SU-DHL-6 (cell line): ENCODE measurements at regions not wholly inside any gene's neighbourhood (a gene's known extent, or its start where the extent isn't known, plus 50 kb on each side); places are given as distances from the start of the nearest gene placed in this dataset.

Experiments
- CTCF ChIP-seq: fragments of 200-600 bp; sonication (generic); IDR thresholded peaks from one replicate; pipeline ENCODE4 v1.5.1; 2017; ENCODE audit warnings: antibody characterized with exemption, mild to moderate bottlenecking, low read length, moderate library complexity; ENCODE audit not compliant: insufficient read depth, poor library complexity, severe bottlenecking
- EZH2phosphoT487 ChIP-seq: fragments of 200-600 bp; sonication (generic), shearing (Covaris generic); conservative IDR thresholded peaks from 2 replicates; pipeline ENCODE4 v1.6.1; 2018; ENCODE audit warnings: mild to moderate bottlenecking, antibody characterized with exemption, low read length, moderate library complexity, mixed read lengths

DNA sequence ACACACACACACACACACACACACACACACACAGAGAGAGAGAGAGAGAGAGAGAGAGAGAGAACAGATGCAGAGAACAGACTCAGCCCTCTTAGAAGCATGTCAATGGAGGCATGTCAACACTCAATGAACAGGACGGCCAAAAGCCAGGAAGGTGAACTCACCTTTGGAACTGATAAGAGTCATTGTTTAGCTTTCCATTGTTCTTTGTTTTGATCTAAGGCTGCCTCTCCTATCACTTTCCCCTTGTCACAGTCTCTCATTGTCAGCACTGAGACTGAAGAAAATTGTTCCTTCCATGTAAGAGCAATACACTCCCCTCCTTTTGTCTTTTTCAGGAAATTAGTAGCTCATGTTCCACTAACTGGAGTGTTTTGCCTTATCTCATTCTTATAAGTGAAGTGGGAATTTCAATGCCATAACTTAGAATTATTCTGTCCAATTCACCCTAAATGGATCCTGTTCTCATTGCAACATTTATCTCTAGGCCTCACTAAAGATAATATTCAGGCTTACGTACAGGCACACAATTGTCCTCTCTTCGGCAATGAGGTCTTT is 218.0 kb downstream of the DUSP6 start:
- TF ChIP-seq CTCF (no peak), EZH2phosphoT487 (no peak)
